IMR-90 (cell line): ENCODE measurements at regions not wholly inside any gene's neighbourhood (a gene's known extent, or its start where the extent isn't known, plus 50 kb on each side); places are given as distances from the start of the nearest gene placed in this dataset.

Source experiments
- ATAC-seq: fragments of 200-7000 bp; cut with Tn5 transposase; 2 replicates; pipeline ENCODE4 v1.9.1; 2020; ENCODE audit warnings: low read depth, mild to moderate bottlenecking, moderate library complexity
- BruUV-seq: library from RNA; stranded (reverse); fragments of 400-500 nt; replicated peaks from 2 replicates; lab custom pipeline; 2021; lab: Mats Ljungman, UMichigan
- CTCF ChIA-PET: fragments of 300-600 bp; formaldehyde crosslinking; extraction: SDS; loops from one replicate; lab custom pipeline; 2021; ENCODE audit warnings: antibody characterized with exemption; lab: Yijun Ruan, JAX
- POLR2A ChIA-PET: fragments of 300-600 bp; sonication (Branson Sonifier 250); formaldehyde crosslinking; loops from one replicate; lab custom pipeline; 2022; ENCODE audit warnings: antibody characterized with exemption; ENCODE audit not compliant: unreplicated experiment; lab: Charles Lee
- DNase-seq: peaks from one replicate; pipeline ENCODE4 v3.0.0; 2013
- H2AFZ ChIP-seq: replicated peaks from 2 replicates; pipeline ENCODE3; 2013; ENCODE audit warnings: low read length, mild to moderate bottlenecking; ENCODE audit not compliant: poor library complexity
- H2AK5ac ChIP-seq: 2 replicates; pipeline ENCODE4 v1.6.1; 2013; ENCODE audit warnings: low read depth, low read length, inconsistent platforms
- H2AK9ac ChIP-seq: replicated peaks from 2 replicates; pipeline ENCODE3; 2013; ENCODE audit warnings: mild to moderate bottlenecking, low read depth, low read length, moderate library complexity; ENCODE audit not compliant: poor library complexity
- H2BK120ac ChIP-seq: 2 replicates; pipeline ENCODE4 v1.6.1; 2013; ENCODE audit warnings: low read depth, low read length, inconsistent platforms
- H2BK15ac ChIP-seq: 3 replicates; pipeline ENCODE4 v1.6.1; 2013; ENCODE audit warnings: low read depth, low read length, inconsistent platforms
- H2BK20ac ChIP-seq: 2 replicates; pipeline ENCODE4 v1.6.1; 2013; ENCODE audit warnings: low read depth, mild to moderate bottlenecking, inconsistent platforms, low read length, moderate library complexity
- H2BK5ac ChIP-seq: 2 replicates; pipeline ENCODE4 v1.6.1; 2013; ENCODE audit warnings: mild to moderate bottlenecking, low read depth, low read length, inconsistent platforms; ENCODE audit not compliant: poor library complexity, severe bottlenecking
- H3K14ac ChIP-seq: replicated peaks from 2 replicates; pipeline ENCODE4 v1.6.1; 2013; ENCODE audit warnings: low read depth, low read length, inconsistent platforms
- H3K18ac ChIP-seq: 2 replicates; pipeline ENCODE4 v1.6.1; 2013; ENCODE audit warnings: low read depth, low read length, control low read depth
- H3K23ac ChIP-seq: 2 replicates; pipeline ENCODE4 v1.6.1; 2013; ENCODE audit warnings: low read depth, low read length, inconsistent platforms
- H3K27ac ChIP-seq: 2 replicates; pipeline ENCODE4 v1.5.1; 2013; ENCODE audit warnings: mild to moderate bottlenecking, control low read depth, low read length; ENCODE audit not compliant: insufficient read depth
- H3K27me3 ChIP-seq: 2 replicates; pipeline ENCODE4 v1.6.1; 2013; ENCODE audit warnings: low read length; ENCODE audit not compliant: control insufficient read depth, insufficient read depth
- H3K36me3 ChIP-seq: 2 replicates; pipeline ENCODE4 v1.6.1; 2013; ENCODE audit warnings: low read length, mixed read lengths; ENCODE audit not compliant: control insufficient read depth, insufficient read depth
- H3K4ac ChIP-seq: 2 replicates; pipeline ENCODE4 v1.6.1; 2013; ENCODE audit warnings: low read depth, low read length, inconsistent platforms
- H3K4me1 ChIP-seq: 2 replicates; pipeline ENCODE4 v1.6.1; 2013; ENCODE audit warnings: low read length, mixed read lengths; ENCODE audit not compliant: control insufficient read depth, insufficient read depth
- H3K4me2 ChIP-seq: 2 replicates; pipeline ENCODE4 v1.6.1; 2013; ENCODE audit warnings: low read depth, mild to moderate bottlenecking, control low read depth, low read length, moderate library complexity
- H3K4me3 ChIP-seq: 2 replicates; pipeline ENCODE4 v1.5.1; 2013; ENCODE audit warnings: low read depth, mild to moderate bottlenecking, control low read depth, low read length, moderate library complexity; ENCODE audit not compliant: insufficient read depth
- H3K56ac ChIP-seq: 2 replicates; pipeline ENCODE4 v1.6.1; 2013; ENCODE audit warnings: low read length, inconsistent platforms; ENCODE audit not compliant: insufficient read depth; ENCODE audit errors: extremely low read depth
- H3K79me1 ChIP-seq, 2 experiments: 2 replicates each; pipeline ENCODE4 v1.6.1; 2013; ENCODE audit warnings: low read length in 2 of 2, inconsistent platforms in 1 of 2, low read depth in 1 of 2
- H3K9ac ChIP-seq: 2 replicates; pipeline ENCODE4 v1.6.1; 2013; ENCODE audit warnings: low read depth, low read length, control low read depth
- H3K9me1 ChIP-seq: 2 replicates; pipeline ENCODE4 v1.6.1; 2013; ENCODE audit warnings: low read length, inconsistent platforms; ENCODE audit not compliant: insufficient read depth
- H3K9me3 ChIP-seq: 2 replicates; pipeline ENCODE4 v1.6.1; 2013; ENCODE audit warnings: low read length; ENCODE audit not compliant: control insufficient read depth, insufficient read depth
- H4K20me1 ChIP-seq: 2 replicates; pipeline ENCODE4 v1.6.1; 2013; ENCODE audit warnings: low read length, inconsistent platforms; ENCODE audit not compliant: insufficient read depth
- H4K5ac ChIP-seq: 2 replicates; pipeline ENCODE4 v1.6.1; 2013; ENCODE audit warnings: mild to moderate bottlenecking, low read depth, low read length, control low read depth
- H4K8ac ChIP-seq, 2 experiments: 2 replicates each; pipeline ENCODE4 v1.6.1; 2013; ENCODE audit warnings: low read depth in 2 of 2, low read length in 2 of 2, control low read depth in 1 of 2, inconsistent platforms in 1 of 2
- H4K91ac ChIP-seq: 2 replicates; pipeline ENCODE4 v1.6.1; 2013; ENCODE audit warnings: low read depth, low read length, inconsistent platforms; ENCODE audit not compliant: insufficient read depth
- BHLHE40 ChIP-seq: fragments of 150-350 bp; IDR thresholded peaks from 2 replicates; pipeline ENCODE4 v1.6.1; 2016; ENCODE audit warnings: mild to moderate bottlenecking, low read depth, low read length
- CEBPB ChIP-seq: IDR thresholded peaks from 2 replicates; pipeline ENCODE4 v1.6.1; 2012; ENCODE audit warnings: low read depth, low read length, improper control_type of control experiment
- CHD1 ChIP-seq: IDR thresholded peaks from 2 replicates; pipeline ENCODE4 v1.6.1; 2012; ENCODE audit warnings: low read depth, low read length, improper control_type of control experiment
- CTCF ChIP-seq: conservative IDR thresholded peaks from 2 replicates; pipeline ENCODE4 v1.5.1; 2012; ENCODE audit warnings: mild to moderate bottlenecking, low read depth, low read length, improper control_type of control experiment
- ELK1 ChIP-seq: fragments of 150-350 bp; IDR thresholded peaks from 2 replicates; pipeline ENCODE4 v1.6.1; 2016; ENCODE audit warnings: low read depth, mild to moderate bottlenecking, low read length, moderate library complexity, borderline replicate concordance
- FOS ChIP-seq: fragments of 150-350 bp; IDR thresholded peaks from 2 replicates; pipeline ENCODE4 v1.6.1; 2016; ENCODE audit warnings: low read depth, low read length
- MAFK ChIP-seq: IDR thresholded peaks from 2 replicates; pipeline ENCODE4 v1.6.1; 2012; ENCODE audit warnings: low read depth, low read length, improper control_type of control experiment
- MAZ ChIP-seq: IDR thresholded peaks from 2 replicates; pipeline ENCODE4 v1.6.1; 2012; ENCODE audit warnings: low read depth, mild to moderate bottlenecking, low read length, improper control_type of control experiment, moderate library complexity, borderline replicate concordance
- MXI1 ChIP-seq: IDR thresholded peaks from 2 replicates; pipeline ENCODE4 v1.6.1; 2012; ENCODE audit warnings: low read depth, mild to moderate bottlenecking, low read length, moderate library complexity, borderline replicate concordance
- NFE2L2 ChIP-seq: fragments of 150-350 bp; IDR thresholded peaks from 2 replicates; pipeline ENCODE4 v1.6.1; 2016; ENCODE audit warnings: low read depth, mild to moderate bottlenecking, low read length
- POLR2A ChIP-seq: IDR thresholded peaks from 2 replicates; pipeline ENCODE4 v1.6.1; 2012; ENCODE audit warnings: mild to moderate bottlenecking, low read depth, low read length
- RAD21 ChIP-seq: IDR thresholded peaks from 2 replicates; pipeline ENCODE4 v1.6.1; 2012; ENCODE audit warnings: low read length, improper control_type of control experiment
- RCOR1 ChIP-seq: IDR thresholded peaks from 2 replicates; pipeline ENCODE4 v1.6.1; 2012; ENCODE audit warnings: mild to moderate bottlenecking, low read length, improper control_type of control experiment; ENCODE audit not compliant: insufficient replicate concordance
- RFX5 ChIP-seq: IDR thresholded peaks from 2 replicates; pipeline ENCODE4 v1.8.0; 2012; ENCODE audit warnings: low read depth, mild to moderate bottlenecking, low read length, moderate library complexity
- SMC3 ChIP-seq: fragments of 150-350 bp; IDR thresholded peaks from 2 replicates; pipeline ENCODE4 v1.6.1; 2016; ENCODE audit warnings: low read depth, mild to moderate bottlenecking, antibody characterized with exemption, low read length, moderate library complexity
- USF2 ChIP-seq: fragments of 150-350 bp; IDR thresholded peaks from 2 replicates; pipeline ENCODE4 v1.6.1; 2017; ENCODE audit warnings: mild to moderate bottlenecking, antibody characterized with exemption, low read length, low read depth
- WGBS, 2 experiments: methylation state at CpG; one replicate each; pipeline versions ENCODE4 v1.1.5 to v1.1.7; 2013; ENCODE audit warnings: missing lambda C conversion rate in 2 of 2; ENCODE audit not compliant: insufficient read length in 1 of 2; ENCODE audit errors: extremely low coverage in 2 of 2; 5-methylcytosine and 5-hydroxymethylcytosine counted together
- dilution Hi-C: fragments of 300-500 bp; cut with HindIII; formaldehyde crosslinking; loops from one replicate; pipeline ENCODE4 v1.14.3; 2018; ENCODE audit warnings: low sequenced_read_pairs; ENCODE audit not compliant: unreplicated experiment
- in situ Hi-C: fragments of 300-500 bp; cut with MboI; formaldehyde crosslinking; loops from 3 replicates; pipeline ENCODE4 v1.14.3; 2019; ENCODE audit warnings: low sequenced_read_pairs, inconsistent platforms, mixed read lengths
- intact Hi-C: fragments of 100-400 bp; cut with micrococcal nuclease; formaldehyde crosslinking; loops from 2 replicates; pipeline ENCODE4 v1.10.0; 2022

- no peak for DNase-seq
- Histone ChIP-seq H4K5ac (no peak overlapping the region), H2AFZ (peak overlapping the region; percentile 17)
These were observed 356.2 kb upstream of the SMIM21 start for GRCh38 chr18:75783566-75784281.

More at GRCh38 chr18:75783566-75784281, 356.2 kb upstream of the SMIM21 start:
- no peak overlapping the region for H2BK20ac ChIP-seq
- ATAC-seq: no peak
- dilution Hi-C loops: no loop called here
- 60% methylated on average over 1 of the region's 14 CpGs; no CpG with 5 or more reads in 1 of the 2 experiments for WGBS, 2 experiments
- H4K8ac ChIP-seq: no peak overlapping the region
- H3K36me3 ChIP-seq: no peaks in the 10 kb centered on the region
- no peak overlapping the region for H3K18ac ChIP-seq
- peaks cover 5% of the 10 kb centered on the region; the same call in 1 of the 2 replicates for H3K27me3 ChIP-seq
- H3K14ac ChIP-seq: no peak overlapping the region
- no peak for TF ChIP-seq SMC3
- no peak for TF ChIP-seq RCOR1
- no peak for TF ChIP-seq RAD21
- TF ChIP-seq POLR2A: no peak
- TF ChIP-seq ELK1: no peak
- no peak for TF ChIP-seq CEBPB
- no peak for TF ChIP-seq MAZ
- no peak for TF ChIP-seq BHLHE40
- no peak for TF ChIP-seq NFE2L2
- TF ChIP-seq CTCF: no peak
- TF ChIP-seq MXI1: no peak
- TF ChIP-seq MAFK: no peak
- TF ChIP-seq FOS: no peak
- no peak for TF ChIP-seq RFX5
- no peak for TF ChIP-seq USF2
- no peak for TF ChIP-seq CHD1
- H4K91ac ChIP-seq: no peak overlapping the region
- H3K4me3 ChIP-seq: no peak overlapping the region
- H3K4ac ChIP-seq: no peak overlapping the region
- H2BK120ac ChIP-seq: no peak overlapping the region
- ChIA-PET POLR2A (no interaction called here), CTCF (interaction anchor here (0.6 to 1.0 kb wide), 2 partner anchors 54 to 1893 kb away, joined by 3 read pairs; no protein-coding TSS in a partner anchor)
- intact Hi-C loops: no loop called here
- no peaks in the 10 kb centered on the region for H4K20me1 ChIP-seq
- no peaks in the 10 kb centered on the region for H3K79me1 ChIP-seq
- H3K27ac ChIP-seq: no peak overlapping the region
- no peak overlapping the region for H3K23ac ChIP-seq
- H3K4me2 ChIP-seq: no peak overlapping the region
- no peak overlapping the region for H2BK5ac ChIP-seq
- no peak overlapping the region for H3K9ac ChIP-seq
- H3K9me1 ChIP-seq: no peaks in the 10 kb centered on the region
- H2BK15ac ChIP-seq: no peak overlapping the region
- H3K4me1 ChIP-seq: no peaks in the 10 kb centered on the region
- no peaks in the 10 kb centered on the region for H3K9me3 ChIP-seq
- in situ Hi-C loops: no loop called here
- H2AK5ac ChIP-seq: no peak overlapping the region
- H2AK9ac ChIP-seq: no peak overlapping the region
- H3K56ac ChIP-seq: no peak overlapping the region
- BruUV-seq: no TSS peak
